ENCODE measurements at regions not wholly inside any gene's neighbourhood (a gene's known extent, or its start where the extent isn't known, plus 50 kb on each side); places are given as distances from the start of the nearest gene placed in this dataset.

DNA sequence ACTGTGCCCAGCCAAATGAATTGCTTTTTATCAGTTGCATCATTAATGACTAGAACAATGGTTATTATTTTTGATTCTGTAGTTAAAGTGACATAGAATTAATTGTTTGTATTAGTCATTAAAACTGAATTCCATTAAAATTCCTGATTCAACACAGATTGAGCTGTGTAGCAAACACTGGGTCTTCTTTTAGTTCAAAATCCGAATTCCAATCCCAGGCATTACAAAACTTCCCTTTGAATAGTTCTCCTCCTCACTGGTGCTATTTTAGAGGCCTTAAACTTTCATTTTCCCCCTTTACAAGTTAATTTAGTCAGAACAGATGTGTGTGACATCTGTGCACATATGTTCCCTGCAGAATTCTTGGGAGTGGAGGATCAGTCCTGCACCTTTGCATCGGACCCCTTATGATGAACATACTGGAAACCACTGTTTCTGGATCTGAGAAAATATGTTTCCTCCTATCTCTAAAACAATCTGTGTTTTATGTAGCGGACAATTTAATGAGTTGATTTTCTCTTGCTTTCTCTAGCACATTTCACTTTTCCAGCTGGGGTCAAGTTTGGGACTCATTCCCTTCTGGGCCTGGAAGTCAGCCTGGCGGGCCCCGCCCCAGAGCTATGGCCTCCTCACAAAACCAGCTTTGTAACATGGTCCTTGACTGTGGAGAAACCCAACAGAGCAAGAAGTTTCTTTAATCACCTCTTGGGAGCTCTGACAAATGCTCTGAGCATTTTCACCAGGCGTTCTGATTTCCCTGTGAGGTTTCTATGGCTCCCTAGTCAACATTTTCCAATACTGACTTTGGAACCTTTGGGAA is 87.9 kb upstream of the MAMDC2 start:
- TF ChIP-seq, protein P1, sequence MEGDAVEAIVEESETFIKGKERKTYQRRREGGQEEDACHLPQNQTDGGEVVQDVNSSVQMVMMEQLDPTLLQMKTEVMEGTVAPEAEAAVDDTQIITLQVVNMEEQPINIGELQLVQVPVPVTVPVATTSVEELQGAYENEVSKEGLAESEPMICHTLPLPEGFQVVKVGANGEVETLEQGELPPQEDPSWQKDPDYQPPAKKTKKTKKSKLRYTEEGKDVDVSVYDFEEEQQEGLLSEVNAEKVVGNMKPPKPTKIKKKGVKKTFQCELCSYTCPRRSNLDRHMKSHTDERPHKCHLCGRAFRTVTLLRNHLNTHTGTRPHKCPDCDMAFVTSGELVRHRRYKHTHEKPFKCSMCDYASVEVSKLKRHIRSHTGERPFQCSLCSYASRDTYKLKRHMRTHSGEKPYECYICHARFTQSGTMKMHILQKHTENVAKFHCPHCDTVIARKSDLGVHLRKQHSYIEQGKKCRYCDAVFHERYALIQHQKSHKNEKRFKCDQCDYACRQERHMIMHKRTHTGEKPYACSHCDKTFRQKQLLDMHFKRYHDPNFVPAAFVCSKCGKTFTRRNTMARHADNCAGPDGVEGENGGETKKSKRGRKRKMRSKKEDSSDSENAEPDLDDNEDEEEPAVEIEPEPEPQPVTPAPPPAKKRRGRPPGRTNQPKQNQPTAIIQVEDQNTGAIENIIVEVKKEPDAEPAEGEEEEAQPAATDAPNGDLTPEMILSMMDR (IDR thresholded peaks at IDR 0.05): no peak
- TF ChIP-seq POLR2A (IDR thresholded peaks at IDR 0.05): no peak
- WGBS (ENCODE audit: insufficient coverage, low coverage, low lambda C conversion rate, missing lambda C conversion rate): 75% methylated on average over 6 of the region's 6 CpGs
- intact Hi-C loops (cut with DNase I): no loop called here

DNA sequence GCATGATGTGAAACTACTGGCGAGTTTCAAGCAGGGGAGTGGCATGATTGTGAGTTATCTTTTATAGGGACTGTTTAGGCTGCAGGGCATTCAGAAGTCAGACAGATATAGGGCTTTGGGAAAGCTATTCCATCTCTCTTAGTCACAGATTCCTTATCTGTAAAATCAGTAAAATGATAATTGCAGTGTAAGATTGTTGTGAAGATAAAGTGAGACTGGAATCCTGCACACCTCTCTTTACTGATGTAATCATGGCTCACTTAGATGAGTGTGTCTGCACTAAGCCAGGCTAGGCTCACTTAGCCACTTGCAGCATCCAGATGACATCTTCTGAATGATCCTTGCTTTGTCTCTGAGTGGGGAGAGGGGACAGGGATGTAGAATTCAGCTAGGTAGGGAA is 81.8 kb upstream of the MAMDC2 start:
- no peak for TF ChIP-seq POLR2A (IDR thresholded peaks at IDR 0.05)
- TF ChIP-seq, protein P1 (IDR thresholded peaks at IDR 0.05): no peak
- H3K4me3 ChIP-seq: no peak overlapping the region

More for the DNA sequence above, 87.9 kb upstream of the MAMDC2 start:
- no peak overlapping the region for H3K27ac ChIP-seq
- H3K4me3 ChIP-seq: no peak overlapping the region
- no peaks in the 10 kb centered on the region for H3K36me3 ChIP-seq
- DNase-seq (no peak), ATAC-seq (no peak)
- H3K27me3 ChIP-seq: no peaks in the 10 kb centered on the region
- H3K4me1 ChIP-seq: no peaks in the 10 kb centered on the region
- H3K9me3 ChIP-seq: no peaks in the 10 kb centered on the region

GRCh38 chr9:69963803-69964202 is 79.8 kb upstream of the MAMDC2 start:
- Histone ChIP-seq H3K4me1 (no peaks in the 10 kb centered on the region), H3K9me3 (no peaks in the 10 kb centered on the region), H3K36me3 (no peaks in the 10 kb centered on the region), H3K4me3 (no peak overlapping the region), H3K27ac (no peak overlapping the region), H3K27me3 (no peaks in the 10 kb centered on the region)
- no peak for TF ChIP-seq POLR2A (IDR thresholded peaks at IDR 0.05)
- TF ChIP-seq, protein P1 (IDR thresholded peaks at IDR 0.05): no peak
- no peak for DNase-seq
- intact Hi-C loops (cut with DNase I): no loop called here
- ATAC-seq: no peak
- 63% methylated on average over 9 of the region's 9 CpGs for WGBS (ENCODE audit: insufficient coverage, low coverage, low lambda C conversion rate, missing lambda C conversion rate)

More for the DNA sequence above, 81.8 kb upstream of the MAMDC2 start:
- Histone ChIP-seq H3K9me3 (no peaks in the 10 kb centered on the region), H3K4me1 (no peaks in the 10 kb centered on the region), H3K27me3 (no peaks in the 10 kb centered on the region), H3K27ac (no peak overlapping the region), H3K36me3 (no peaks in the 10 kb centered on the region)
- WGBS (ENCODE audit: insufficient coverage, low coverage, low lambda C conversion rate, missing lambda C conversion rate): 50% methylated on average over 1 of the region's 1 CpG
- DNase-seq: no peak
- intact Hi-C loops (cut with DNase I): no loop called here
- no peak for ATAC-seq

DNA sequence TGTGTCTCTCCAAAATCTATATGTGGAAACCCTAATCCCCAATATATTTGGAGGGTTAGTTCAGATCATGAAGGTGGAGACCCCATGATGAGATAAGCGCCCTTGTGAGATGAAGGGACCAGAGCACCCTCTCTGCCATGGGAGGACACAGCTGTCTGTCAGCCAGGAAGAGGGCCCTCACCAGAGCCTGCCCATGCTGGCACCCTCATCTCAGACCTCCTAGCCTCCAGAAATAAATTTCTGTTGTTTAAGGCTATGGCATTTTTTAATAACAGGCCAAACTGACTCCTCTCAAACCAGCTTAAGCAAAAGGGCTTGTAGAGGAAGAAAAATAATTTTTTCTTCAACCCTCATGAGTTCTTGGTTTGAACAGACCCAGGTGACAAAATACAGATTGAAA is 79.2 kb upstream of the MAMDC2 start:
- H3K27ac ChIP-seq: no peak overlapping the region
- WGBS (ENCODE audit: insufficient coverage, low coverage, low lambda C conversion rate, missing lambda C conversion rate): no CpG with 5 or more reads among the region's 1 CpG
- intact Hi-C loops (cut with DNase I): no loop called here
- no peak for ATAC-seq
- H3K36me3 ChIP-seq: no peaks in the 10 kb centered on the region
- H3K27me3 ChIP-seq: no peaks in the 10 kb centered on the region
- no peak for DNase-seq
- TF ChIP-seq, protein P1 (IDR thresholded peaks at IDR 0.05): no peak
- no peak for TF ChIP-seq POLR2A (IDR thresholded peaks at IDR 0.05)
- H3K4me1 ChIP-seq: no peaks in the 10 kb centered on the region
- no peak overlapping the region for H3K4me3 ChIP-seq
- no peaks in the 10 kb centered on the region for H3K9me3 ChIP-seq

Data from right lobe of liver (tissue), 6 donors.